Left colon (tissue), 2 donors: ENCODE measurements at regions not wholly inside any gene's neighbourhood (a gene's known extent, or its start where the extent isn't known, plus 50 kb on each side); places are given as distances from the start of the nearest gene placed in this dataset.
A peak's percentile ranks its signal among the peaks of the same experiment; 100 is the strongest.
"Not testable (repeated sequence)": the region's sequence is repeated elsewhere in the genome, so short reads cannot be mapped to it uniquely, and the experiment has no call there.

ENCODE experiments used
- ATAC-seq: fragments of 200-7000 bp; cut with Tn5 transposase; one replicate; pipeline ENCODE4 v1.9.1; 2020; ENCODE audit warnings: mild to moderate bottlenecking, moderate library complexity
- DNase-seq, 2 donors: peaks; one replicate each; pipeline ENCODE4 v3.0.0-alpha.2; 2020
- intact Hi-C, 2 donors: fragments of 100-400 bp; cut with DNase I in 1 of 2; cut with micrococcal nuclease in 1 of 2; formaldehyde crosslinking; loops; one replicate each; pipeline versions ENCODE4 v1.11.2 to v1.14.0; 2022; cut with DNase I, micrococcal nuclease
- donor health status: DM: no; HTN: no; CAD: no.
- donor health status: DM: yes; HTN: yes; CAD: no.

DNA sequence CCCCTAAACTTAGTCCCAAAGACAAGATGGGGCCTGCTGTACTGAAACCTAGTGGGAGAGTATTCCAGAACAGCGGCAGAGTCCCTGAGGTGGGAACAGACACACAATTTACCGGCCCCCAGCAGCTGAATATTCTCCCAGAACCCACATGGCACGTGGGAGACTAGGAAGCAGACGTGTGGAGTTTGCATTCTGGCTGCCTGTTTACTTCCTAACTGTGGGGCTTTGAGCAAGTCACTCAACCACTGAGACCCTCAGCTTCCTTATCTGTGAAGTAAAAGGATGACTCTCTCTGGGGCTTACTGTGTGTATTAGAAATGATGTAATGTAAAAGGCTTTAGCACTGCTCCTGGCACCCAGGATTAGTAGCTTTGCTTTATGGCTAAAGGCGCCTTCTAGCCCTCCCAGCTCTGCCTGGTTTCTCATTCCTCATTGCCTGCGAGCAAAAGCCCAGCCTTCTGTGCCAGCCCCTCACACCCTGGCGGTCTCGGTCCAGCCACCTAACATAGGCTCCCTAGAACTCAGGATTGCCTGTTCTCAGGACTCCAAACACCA is 353.1 kb downstream of the CDC5L start:
- DNase-seq, result no peak
- intact Hi-C loops, result no loop called here
- no peak for ATAC-seq

DNA sequence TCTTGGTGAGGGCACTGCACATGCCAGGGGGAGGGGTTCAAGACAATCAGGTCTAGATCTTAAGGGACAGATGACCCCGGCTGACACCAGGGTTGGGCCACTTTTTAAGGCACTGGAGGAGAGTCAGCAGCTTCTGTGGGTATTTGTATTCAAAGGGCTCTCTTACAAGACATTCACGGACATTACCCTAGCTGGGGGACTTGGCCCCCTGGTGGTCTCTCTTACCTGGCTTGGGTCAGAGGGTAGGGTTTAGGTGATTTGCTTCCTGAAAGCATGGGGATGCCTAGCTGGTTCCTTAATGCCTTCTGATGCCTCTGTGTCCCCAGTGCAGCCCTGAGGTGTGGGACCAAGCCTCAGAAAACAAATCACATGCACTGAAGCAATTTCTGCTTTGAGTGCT is 354.7 kb downstream of the CDC5L start:
- no peak for ATAC-seq
- no peak for DNase-seq
- intact Hi-C loops, result no loop called here

DNA sequence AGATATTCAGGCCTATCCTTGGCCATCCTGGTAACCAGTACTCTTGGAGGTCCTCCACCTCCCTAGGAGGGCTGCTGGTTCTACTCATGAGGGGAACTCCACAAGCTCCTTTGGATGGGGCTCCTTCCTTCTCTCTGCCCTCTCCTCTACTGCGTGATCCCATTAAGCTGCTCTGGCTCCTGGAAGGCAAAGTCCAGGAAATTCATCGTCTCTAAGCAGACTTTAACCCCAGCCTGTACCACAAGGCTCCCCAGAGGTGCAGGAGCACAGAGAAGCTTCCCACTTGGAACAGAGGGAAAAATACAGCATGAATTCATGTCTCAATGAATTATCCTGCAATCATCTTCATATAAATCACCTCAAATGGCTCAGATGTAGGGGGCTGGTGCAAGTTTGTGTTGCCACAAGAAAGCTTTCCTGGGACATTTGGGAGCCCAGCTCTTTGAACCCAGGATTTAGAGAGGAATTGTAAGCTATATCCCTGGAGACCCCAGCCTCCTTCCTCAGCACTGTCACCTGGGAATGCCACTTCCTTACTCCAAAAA is 355.4 kb downstream of the CDC5L start:
- intact Hi-C loops, result no loop called here
- ATAC-seq, result peak; percentile 78

DNA sequence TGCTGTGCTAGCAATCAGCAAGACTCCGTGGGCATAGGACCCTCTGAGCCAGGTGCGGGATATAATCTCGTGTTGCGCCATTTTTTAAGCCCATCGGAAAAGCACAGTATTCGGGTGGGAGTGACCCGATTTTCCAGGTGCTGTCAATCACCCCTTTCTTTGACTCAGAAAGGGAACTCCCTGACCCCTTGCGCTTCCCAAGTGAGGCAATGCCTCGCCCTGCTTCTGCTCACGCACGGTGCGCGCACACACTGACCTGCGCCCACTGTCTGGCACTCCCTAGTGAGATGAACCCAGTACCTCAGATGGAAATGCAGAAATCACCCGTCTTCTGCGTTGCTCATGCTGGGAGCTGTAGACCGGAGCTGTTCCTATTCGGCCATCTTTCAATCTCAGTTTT is 372.6 kb downstream of the CDC5L start:
- DNase-seq, intact Hi-C loops, ATAC-seq: not testable (repeated sequence)

More for the DNA sequence above, 355.4 kb downstream of the CDC5L start:
- DNase-seq, result no peak

DNA sequence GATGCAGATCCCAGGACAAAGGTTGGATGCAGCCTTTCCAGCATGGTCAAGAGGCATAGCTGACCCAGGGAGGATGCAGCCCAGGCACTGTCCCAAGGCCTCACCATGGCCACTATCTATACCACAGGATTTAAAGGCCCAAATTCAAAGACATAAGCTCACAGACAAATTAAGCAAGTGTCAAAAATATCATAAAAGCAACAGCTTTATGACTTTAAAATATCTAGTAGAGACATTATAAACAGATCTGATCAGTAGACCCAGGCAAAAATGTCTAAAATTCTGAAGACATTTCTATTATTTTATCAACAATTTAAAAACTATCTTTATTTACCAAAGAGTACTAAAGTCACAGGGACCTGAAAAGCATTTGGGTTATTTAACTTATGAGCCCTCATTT is 373.5 kb downstream of the CDC5L start:
- ATAC-seq (no peak), DNase-seq (no peak)
- intact Hi-C loops, result no loop called here

DNA sequence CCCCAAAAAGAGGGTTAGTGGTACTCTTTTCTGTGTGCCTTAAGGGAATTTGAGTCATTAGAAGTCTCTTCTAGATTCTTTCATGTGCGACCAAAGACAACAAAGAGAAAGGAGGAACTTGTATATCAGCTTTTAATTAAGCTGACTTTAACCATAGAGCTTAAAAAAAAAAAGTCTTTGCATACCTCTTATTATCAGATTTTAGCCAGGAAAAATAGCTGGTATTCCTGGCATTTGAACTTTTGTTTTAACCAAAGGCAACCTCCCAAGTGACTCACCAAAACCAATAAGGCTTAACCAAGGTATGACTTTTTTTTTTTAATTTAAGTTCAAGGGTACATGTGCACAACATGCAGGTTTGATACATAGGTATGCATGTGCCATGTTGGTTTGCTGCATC is 375.0 kb downstream of the CDC5L start:
- intact Hi-C loops, result no loop called here
- ATAC-seq, result no peak
- DNase-seq, result no peak

DNA sequence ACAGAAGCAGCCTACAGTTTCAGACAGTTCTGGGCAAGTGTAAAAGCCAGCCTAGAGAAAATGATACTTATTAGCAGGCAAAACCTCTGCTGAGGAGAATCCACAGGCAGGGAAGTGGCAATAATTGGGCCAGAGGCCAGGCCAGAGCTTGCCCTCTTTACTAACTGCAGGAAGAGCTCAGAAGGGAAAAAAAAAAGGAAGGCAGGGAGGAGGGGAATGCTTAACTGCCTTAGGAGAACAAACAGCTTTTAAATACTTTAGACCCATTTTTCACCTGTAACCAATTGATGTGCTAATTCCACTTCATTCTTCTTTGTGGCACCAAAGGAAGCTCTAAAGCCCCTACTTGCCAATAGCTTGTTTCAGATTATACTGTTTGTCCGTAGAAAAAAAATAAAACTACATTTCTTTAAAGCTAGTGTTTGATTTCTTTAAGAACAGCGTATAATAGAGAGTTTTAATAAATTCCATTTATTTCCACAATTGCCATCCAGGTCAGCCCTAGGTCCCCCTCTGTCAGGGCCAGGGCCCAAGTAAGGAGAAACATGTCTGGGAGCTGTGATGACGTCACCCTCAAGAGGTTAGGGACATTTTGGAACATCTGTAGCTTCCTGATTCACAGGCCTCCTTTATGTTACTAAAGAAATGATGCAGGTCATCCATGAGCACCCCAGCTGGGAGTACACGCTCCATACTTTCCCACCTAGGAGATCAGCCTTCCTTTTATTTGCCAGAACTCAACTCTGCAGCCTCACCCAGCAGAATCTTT is 384.3 kb downstream of the CDC5L start:
- DNase-seq, result no peak
- intact Hi-C loops, result no loop called here
- no peak for ATAC-seq

DNA sequence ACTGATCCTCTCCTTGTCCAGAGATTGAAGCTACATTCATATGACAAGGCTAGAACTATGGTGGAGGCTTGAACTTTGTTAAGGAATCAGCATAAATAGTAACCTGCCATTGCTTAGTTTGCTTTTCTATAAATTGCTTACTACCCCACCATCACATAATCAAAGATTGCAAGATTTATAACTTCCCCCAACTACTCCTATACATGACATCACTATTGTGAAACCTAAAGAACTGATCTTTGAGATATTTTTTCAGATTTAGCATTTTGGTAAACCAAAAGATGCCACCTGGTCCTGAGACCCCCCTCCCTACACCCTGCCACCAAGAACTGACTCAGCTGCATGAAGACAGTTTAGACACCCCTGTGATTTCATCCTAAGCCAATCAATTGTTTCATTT is 385.3 kb downstream of the CDC5L start:
- no peak for ATAC-seq
- DNase-seq, result no peak
- intact Hi-C loops, result no loop called here

DNA sequence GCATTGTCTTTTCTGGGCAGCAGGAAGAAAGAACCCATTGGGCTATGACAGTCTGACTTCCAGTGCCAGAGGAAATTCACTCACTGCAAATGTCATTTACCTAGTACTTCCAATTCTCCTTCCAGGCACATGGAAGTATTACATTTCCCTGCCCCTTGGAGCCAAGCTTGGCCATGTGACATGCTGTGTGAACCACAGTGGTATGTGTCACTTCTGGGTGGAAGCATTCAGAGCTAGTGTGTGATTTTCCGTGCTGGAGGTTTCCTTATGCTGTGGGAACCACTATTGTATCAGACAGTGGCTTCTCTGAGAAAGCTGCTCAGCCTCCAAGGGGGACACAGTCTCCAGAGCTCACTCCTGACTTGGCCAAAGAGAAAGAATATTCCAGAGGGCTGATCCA is 387.6 kb downstream of the CDC5L start:
- no peak for DNase-seq
- intact Hi-C loops, result no loop called here
- ATAC-seq, result no peak

DNA sequence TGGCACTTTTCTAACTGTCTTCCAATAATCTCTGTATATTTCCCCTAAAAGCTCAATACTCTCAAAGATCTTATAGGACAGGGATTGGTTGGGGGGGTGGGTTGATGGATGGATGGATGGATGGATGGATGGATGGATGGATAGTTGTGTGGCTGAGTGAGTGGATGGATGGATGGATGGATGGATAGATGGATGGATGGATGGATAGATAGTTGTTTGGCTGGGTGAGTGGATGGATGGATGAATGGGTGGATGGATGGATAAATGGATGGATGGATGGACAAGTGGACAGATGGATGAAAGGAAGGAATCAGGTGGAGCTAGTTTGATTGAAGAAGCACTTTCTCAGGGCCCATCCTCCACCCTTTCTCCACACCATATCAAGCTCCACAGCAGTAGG is 388.8 kb downstream of the CDC5L start:
- intact Hi-C loops, result no loop called here
- no peak for ATAC-seq

DNA sequence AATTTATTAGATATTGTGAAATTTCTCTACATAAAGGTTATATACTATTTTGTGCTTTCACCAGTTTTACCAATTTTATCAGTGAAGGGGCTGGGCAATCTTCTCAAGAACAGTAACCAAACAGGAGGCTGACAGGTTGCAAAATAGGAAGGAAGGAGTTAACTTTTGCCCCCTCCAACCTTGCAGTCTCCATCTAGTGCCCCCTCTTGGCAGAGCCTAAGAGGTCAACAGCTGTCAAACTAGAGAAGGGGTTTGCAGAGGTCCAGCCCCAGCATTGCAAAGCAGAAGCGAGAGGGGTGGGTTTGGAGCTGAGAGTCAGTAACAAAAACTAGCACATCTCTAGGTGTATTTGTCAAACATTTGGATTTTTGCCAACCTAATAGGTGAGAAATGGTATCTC is 391.0 kb downstream of the CDC5L start:
- DNase-seq (no peak), ATAC-seq (no peak)
- intact Hi-C loops, result no loop called here

More for the DNA sequence above, 388.8 kb downstream of the CDC5L start:
- DNase-seq, result no peak
